HL-60/S4 treated with retinoic acid at 250 ng/mL for 4 days and 3 days (cell line): ENCODE measurements at regions not wholly inside any gene's neighbourhood (a gene's known extent, or its start where the extent isn't known, plus 50 kb on each side); places are given as distances from the start of the nearest gene placed in this dataset.

Source experiments
- in situ Hi-C: fragments of 300-500 bp; cut with MboI; formaldehyde crosslinking; loops from 2 replicates; pipeline ENCODE4 v1.7.0; 2022; ENCODE audit warnings: low sequenced_read_pairs

- in situ Hi-C loops: no loop called here
Measured at GRCh38 chr10:29140151-29140550, 148.7 kb upstream of the LYZL1 start.

GRCh38 chr10:29140991-29141390 is 147.9 kb upstream of the LYZL1 start:
- in situ Hi-C loops: no loop called here

GRCh38 chr10:29141761-29142160 is 147.1 kb upstream of the LYZL1 start:
- in situ Hi-C loops: no loop called here

- in situ Hi-C loops: no loop called here
Measured at GRCh38 chr10:29142516-29143314, 146.2 kb upstream of the LYZL1 start.

GRCh38 chr10:29144126-29144525 is 144.7 kb upstream of the LYZL1 start:
- in situ Hi-C loops: no loop called here

GRCh38 chr10:29146311-29147100 is 142.4 kb upstream of the LYZL1 start:
- in situ Hi-C loops: no loop called here

GRCh38 chr10:29150010-29150409 is 138.9 kb upstream of the LYZL1 start:
- in situ Hi-C loops: no loop called here

- in situ Hi-C loops: no loop called here
Measured at GRCh38 chr10:29151005-29151404, 137.9 kb upstream of the LYZL1 start.

- in situ Hi-C loops: no loop called here
Measured at GRCh38 chr10:29157321-29157720, 131.5 kb upstream of the LYZL1 start.

GRCh38 chr10:29158066-29158465 is 130.8 kb upstream of the LYZL1 start:
- in situ Hi-C loops: no loop called here

- in situ Hi-C loops: no loop called here
Measured at GRCh38 chr10:29160150-29160617, 128.7 kb upstream of the LYZL1 start.

GRCh38 chr10:29163746-29164145 is 125.1 kb upstream of the LYZL1 start:
- in situ Hi-C loops: no loop called here

- in situ Hi-C loops: no loop called here
Measured at GRCh38 chr10:29166713-29167112, 122.2 kb upstream of the LYZL1 start.

- in situ Hi-C loops: no loop called here
Measured at GRCh38 chr10:29169021-29169420, 119.8 kb upstream of the LYZL1 start.

GRCh38 chr10:29171717-29172116 is 117.2 kb upstream of the LYZL1 start:
- in situ Hi-C loops: no loop called here

- in situ Hi-C loops: no loop called here
Measured at GRCh38 chr10:29174389-29174788, 114.5 kb upstream of the LYZL1 start.

- in situ Hi-C loops: no loop called here
Measured at GRCh38 chr10:29176845-29177832, 111.7 kb upstream of the LYZL1 start.

GRCh38 chr10:29181936-29182335 is 106.9 kb upstream of the LYZL1 start:
- in situ Hi-C loops: no loop called here

GRCh38 chr10:29183301-29183945 is 105.4 kb upstream of the LYZL1 start:
- in situ Hi-C loops: no loop called here

GRCh38 chr10:29184205-29185000 is 104.5 kb upstream of the LYZL1 start:
- in situ Hi-C loops: no loop called here
